ENCODE measurements at regions not wholly inside any gene's neighbourhood (a gene's known extent, or its start where the extent isn't known, plus 50 kb on each side); places are given as distances from the start of the nearest gene placed in this dataset.

GRCh38 chr1:13931226-13931625, 231.2 kb downstream of the PRDM2 start:
- Mint-ChIP-seq H3K4me1 (no peaks in the 10 kb centered on the region), H3K9me3 (no peaks in the 10 kb centered on the region), H3K27me3 (ENCODE audit: low read depth) (peaks cover 48% of the 10 kb centered on the region), H3K27ac (no peak overlapping the region), H3K4me3 (no peak overlapping the region), H3K36me3 (no peaks in the 10 kb centered on the region)
- TF ChIP-seq CTCF (IDR thresholded peaks at IDR 0.05; ENCODE audit: unreplicated experiment), result no peak
- no peak for DNase-seq (ENCODE audit: low spot score in 2 of 2, unreplicated experiment in 2 of 2)

DNA sequence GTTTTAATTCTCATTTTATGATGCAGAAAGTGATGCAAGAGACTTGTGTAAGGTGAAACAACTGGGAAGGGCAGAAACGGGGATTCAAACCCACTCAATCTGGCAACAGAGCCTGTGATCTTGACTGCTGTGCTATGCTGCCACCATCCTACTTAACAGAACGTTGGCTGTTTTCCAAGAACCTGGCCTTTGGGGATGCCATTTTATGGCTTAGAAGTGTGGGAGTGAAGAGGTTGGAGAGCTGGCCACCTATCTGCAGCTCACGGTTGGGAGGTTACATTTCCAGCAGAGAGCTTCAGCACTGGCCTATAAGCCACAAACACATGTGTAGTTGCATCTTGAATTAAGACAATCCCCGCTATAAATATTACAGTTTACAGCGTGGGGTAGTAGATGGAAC, 235.3 kb downstream of the PRDM2 start:
- Mint-ChIP-seq H3K9me3 (peaks cover 7% of the 10 kb centered on the region), H3K27me3 (ENCODE audit: low read depth) (peaks cover 34% of the 10 kb centered on the region), H3K4me1 (no peaks in the 10 kb centered on the region), H3K36me3 (no peaks in the 10 kb centered on the region), H3K4me3 (no peak overlapping the region), H3K27ac (no peak overlapping the region)
- DNase-seq (ENCODE audit: low spot score in 2 of 2, unreplicated experiment in 2 of 2), result no peak
- no peak for TF ChIP-seq CTCF (IDR thresholded peaks at IDR 0.05; ENCODE audit: unreplicated experiment)

DNA sequence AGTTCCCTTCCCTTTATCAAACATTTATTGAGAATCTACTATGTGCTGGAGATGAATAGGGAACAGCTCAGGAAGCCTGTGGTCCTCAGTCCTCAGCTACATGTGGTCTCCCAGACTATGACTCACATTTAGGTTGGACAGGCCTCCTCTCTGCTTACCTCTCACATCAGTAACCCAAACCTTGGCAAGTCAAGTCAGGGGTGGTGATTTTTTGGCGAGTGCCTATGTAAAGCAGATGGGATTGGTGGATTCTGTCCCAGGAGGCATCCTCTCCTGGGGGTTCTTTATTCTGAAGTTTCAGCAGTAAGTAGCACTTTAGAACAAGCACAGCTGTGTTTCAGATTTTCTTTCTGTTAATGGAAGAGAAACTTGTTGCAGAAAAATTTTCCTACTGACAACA, 241.3 kb downstream of the PRDM2 start:
- no peak overlapping the region for H3K4me3 Mint-ChIP-seq
- H3K27me3 Mint-ChIP-seq (ENCODE audit: low read depth), result peaks cover 21% of the 10 kb centered on the region
- no peak overlapping the region for H3K27ac Mint-ChIP-seq
- no peak for DNase-seq (ENCODE audit: low spot score in 2 of 2, unreplicated experiment in 2 of 2)
- peaks cover 22% of the 10 kb centered on the region for H3K9me3 Mint-ChIP-seq
- H3K4me1 Mint-ChIP-seq, result no peaks in the 10 kb centered on the region
- H3K36me3 Mint-ChIP-seq, result no peaks in the 10 kb centered on the region
- TF ChIP-seq CTCF (IDR thresholded peaks at IDR 0.05; ENCODE audit: unreplicated experiment), result no peak

DNA sequence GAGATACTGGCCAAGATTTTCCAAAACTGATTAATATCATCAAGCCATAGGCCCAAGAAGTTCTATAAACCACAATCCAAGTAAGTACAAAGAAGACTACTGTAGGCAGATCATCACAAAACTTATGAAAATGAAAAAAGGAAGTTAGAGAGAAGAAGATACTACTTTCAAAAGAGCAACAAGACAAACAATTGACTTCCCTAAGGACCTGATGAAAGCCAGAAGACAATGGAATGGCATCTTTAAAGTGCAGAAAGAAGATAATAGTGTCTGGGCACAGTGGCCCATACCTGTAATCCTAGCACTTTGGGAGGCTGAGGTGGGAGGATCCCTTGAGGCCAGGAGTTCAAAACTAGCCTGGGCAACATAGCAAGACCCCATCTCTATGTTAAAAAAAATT, 243.1 kb downstream of the PRDM2 start:
- H3K27ac Mint-ChIP-seq, result no peak overlapping the region
- no peak for DNase-seq (ENCODE audit: low spot score in 2 of 2, unreplicated experiment in 2 of 2)
- no peak for TF ChIP-seq CTCF (IDR thresholded peaks at IDR 0.05; ENCODE audit: unreplicated experiment)
- H3K4me1 Mint-ChIP-seq, result no peaks in the 10 kb centered on the region
- H3K27me3 Mint-ChIP-seq (ENCODE audit: low read depth), result peaks cover 28% of the 10 kb centered on the region
- no peak overlapping the region for H3K4me3 Mint-ChIP-seq
- H3K9me3 Mint-ChIP-seq, result peaks cover 22% of the 10 kb centered on the region
- no peaks in the 10 kb centered on the region for H3K36me3 Mint-ChIP-seq

DNA sequence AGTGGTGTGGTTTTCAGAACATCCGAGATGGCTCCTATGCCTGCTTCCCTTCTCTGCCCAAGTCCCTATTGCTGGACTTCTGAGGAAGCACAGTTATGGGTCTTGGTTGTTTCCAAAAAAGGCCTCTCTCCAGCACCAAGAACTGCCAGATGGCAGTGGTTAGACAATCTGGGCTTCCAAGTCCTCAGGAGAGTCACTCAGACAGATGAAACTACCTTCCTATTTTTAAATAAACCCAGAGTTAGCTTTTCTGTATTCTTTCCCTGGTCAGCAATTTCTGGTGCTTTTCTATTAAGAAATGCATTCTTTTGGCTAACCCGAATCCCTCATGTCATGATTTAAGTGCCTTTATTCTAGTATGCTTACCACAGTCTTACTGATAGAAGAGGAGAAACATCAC, 245.9 kb downstream of the PRDM2 start:
- peaks cover 33% of the 10 kb centered on the region for H3K27me3 Mint-ChIP-seq (ENCODE audit: low read depth)

More for the DNA sequence above, 245.9 kb downstream of the PRDM2 start:
- H3K36me3 Mint-ChIP-seq, result no peaks in the 10 kb centered on the region
- H3K9me3 Mint-ChIP-seq, result peaks cover 14% of the 10 kb centered on the region
- DNase-seq (ENCODE audit: low spot score in 2 of 2, unreplicated experiment in 2 of 2), result no peak
- no peak overlapping the region for H3K4me3 Mint-ChIP-seq
- H3K4me1 Mint-ChIP-seq, result no peaks in the 10 kb centered on the region
- no peak overlapping the region for H3K27ac Mint-ChIP-seq
- no peak for TF ChIP-seq CTCF (IDR thresholded peaks at IDR 0.05; ENCODE audit: unreplicated experiment)

Data from mesothelial cell of epicardium (in vitro differentiated cells).